ENCODE measurements at regions not wholly inside any gene's neighbourhood (a gene's known extent, or its start where the extent isn't known, plus 50 kb on each side); places are given as distances from the start of the nearest gene placed in this dataset.

DNA sequence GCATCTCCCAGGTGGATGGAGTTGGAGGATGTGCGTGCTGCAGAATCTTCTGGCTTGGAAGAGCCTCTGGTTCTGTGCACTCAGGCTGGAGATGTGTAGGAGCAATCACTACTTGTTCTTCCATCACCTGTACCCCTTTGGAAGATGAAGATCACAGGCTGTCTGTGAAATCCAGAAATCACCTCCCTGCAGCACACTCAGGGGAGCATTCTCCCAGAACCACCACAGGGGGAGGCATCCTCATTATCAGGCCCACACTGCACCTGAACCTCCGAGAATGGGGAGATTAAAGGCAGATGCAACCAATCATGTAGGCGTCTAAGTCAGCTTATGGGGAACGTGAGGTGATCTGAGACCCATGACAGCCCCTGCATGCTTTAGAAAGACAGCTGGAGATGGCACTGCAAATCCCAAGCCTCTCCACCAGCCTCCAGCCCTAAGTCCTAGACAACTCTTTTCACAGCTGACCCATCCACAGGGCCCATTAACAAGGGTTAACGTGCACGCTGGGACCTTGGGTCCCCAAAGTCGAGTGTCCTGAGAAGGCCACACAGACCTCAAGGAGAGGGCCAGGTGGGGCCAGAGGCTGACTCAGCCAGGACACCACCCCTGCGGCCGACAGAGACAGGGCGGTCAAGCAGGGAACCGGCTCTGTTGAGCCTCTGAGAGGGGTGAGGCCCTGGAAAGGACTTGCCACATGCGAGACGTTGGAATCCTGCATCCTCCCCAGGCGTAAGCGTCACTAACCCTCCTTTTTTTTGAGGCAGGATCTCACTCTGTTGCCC, 314.9 kb downstream of the EIPR1 start:
- no peak for DNase-seq (ENCODE audit: low read depth in 3 of 3)

- no peak for DNase-seq (ENCODE audit: low read depth in 3 of 3)
Measured at GRCh38 chr2:3060049-3060448, 317.6 kb downstream of the EIPR1 start.

DNA sequence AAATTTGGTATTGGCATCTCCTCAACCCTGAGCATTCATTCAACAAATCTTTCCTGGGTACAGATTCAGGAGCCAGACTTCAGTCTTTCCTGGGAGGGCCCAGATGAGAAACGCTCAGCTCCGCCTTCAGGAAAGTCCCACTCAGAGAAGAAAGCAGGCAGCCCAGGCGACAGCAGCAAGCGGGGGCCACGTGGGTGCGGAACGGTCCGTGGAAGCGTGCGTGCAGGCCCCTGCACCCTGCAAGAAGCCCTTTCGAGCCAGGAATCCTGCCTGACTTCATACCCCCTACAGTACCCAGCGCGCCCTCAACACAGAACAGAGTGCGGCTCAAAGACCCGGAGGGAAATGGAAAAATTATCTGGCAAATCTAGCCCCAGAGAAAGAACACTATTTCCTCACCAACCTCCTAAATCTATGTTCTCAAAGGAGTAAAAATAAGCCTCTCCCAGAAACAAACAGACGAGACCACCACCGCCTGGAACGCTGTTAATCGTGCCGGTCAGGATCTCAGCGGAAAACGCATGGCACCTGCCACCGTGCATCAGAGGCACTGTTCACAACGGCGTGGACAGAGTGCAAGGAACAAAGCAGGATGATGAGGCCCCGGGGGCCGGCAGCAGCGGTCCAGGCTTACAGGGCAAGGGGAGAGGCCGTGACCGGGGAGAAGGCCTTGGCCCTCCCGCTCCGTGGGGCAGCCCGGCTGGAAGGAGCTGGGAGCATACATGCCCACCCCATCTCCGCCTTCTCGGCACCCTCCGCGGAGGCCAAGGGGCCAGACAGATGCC, 318.3 kb downstream of the EIPR1 start:
- DNase-seq (ENCODE audit: low read depth in 3 of 3), result no peak

DNA sequence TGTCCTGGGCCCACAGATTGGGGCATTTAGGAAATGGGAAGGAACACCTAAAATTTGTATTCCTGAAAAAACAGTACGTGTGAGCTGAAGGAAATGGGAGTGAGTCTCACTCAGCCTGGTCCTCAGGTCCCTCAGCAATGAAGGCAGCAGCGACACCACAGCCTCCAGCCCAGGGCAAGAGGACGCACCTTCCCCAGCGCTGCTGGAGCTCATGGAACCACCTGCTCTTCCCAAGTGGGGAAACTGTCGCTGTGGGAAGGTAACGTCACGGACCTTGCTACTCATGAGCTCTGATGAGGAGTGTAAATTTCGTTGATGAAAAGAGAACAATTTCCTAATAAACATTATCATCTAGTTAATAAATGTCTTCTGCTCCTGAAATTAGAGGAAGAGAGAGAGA, 323.6 kb downstream of the EIPR1 start:
- DNase-seq (ENCODE audit: low read depth in 3 of 3), result no peak

DNA sequence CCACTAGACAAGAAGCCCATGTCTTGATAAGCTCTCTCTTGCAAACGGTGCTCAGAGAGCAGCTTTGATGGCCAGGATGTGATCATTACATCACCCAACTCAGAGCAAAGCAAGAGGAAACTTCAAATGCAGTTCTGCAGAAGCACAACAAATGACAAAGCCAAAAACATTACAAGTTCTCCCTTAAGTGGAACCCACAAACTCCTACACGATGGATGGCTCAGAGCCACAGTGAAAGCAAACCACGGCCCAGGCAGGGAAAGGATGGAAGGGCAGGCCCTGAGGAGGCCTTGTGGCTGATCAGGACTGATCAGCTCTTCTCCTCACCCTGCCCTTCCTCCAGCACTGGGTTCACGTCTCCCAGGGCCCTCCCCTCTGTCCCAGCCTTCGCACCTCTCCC, 326.4 kb downstream of the EIPR1 start:
- no peak for DNase-seq (ENCODE audit: low read depth in 3 of 3)

DNA sequence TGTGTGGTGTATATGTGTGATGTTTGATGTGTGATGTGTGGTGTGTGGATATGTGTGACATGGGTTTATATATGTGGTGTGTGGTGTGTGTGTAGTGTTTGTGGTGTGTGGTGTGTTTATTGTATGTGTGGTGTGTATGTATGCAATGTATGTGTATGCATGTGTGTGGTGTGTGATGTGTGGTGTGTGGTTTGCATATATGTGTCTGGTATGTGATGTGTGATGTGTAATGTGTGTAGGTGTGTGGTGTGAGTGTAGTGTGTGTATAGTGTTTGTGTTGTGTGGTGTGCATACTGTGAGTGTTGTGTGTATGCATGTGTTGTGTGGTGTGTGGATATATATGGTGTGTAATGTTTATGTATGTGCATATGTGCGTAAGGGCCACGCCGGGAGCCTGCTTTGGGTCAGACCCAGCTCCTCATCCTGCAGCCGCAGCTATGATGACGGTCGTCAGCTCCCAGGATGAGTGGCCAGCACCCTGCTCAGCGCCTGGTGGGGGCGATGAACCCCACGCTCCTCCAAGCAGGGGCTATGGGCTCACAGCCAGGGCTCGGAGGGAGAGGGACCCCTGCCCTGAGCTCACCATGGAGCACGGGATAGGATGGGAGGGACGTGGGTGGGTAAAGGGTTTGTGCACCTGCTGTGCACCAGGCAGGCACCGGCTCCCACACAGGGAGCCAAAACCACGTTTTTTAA, 331.3 kb downstream of the EIPR1 start:
- no peak for DNase-seq (ENCODE audit: low read depth in 3 of 3)

GRCh38 chr2:3045318-3045921, 332.2 kb downstream of the EIPR1 start:
- DNase-seq (ENCODE audit: low read depth in 3 of 3), result no peak

DNA sequence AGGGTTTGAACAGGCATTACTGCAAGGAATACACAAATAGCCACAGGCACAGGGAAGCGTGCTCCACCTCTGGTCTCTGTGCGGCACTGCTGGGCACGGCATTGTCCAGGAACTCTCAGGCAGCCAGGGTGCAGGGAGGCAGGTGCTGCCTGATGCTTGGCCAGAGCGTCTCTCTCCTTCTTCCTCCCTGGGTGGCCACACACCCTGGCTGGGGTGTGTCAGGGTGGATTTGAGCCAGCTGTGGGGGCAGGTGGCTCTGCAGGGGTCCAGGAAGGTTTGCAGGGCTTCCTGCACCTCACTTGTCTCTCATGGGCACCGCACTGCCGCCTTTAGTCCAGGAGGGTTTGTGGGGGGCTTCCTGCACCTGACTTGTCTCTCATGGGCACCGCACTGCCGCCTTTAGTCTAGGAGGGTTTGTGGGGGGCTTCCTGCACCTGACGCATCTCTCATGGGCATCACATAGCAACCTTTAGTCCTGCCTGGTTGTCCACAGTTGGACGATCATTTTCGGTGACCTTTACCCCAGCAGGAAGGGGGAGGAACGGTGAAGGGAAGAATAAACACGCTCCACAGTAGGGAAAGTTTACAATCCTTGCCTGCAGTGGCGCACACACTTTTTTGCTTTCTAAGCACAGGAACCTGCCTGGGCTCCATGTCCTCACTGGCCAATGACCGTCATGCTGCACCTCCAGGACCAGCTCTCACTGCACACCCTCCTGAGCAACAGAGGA, 332.9 kb downstream of the EIPR1 start:
- DNase-seq (ENCODE audit: low read depth in 3 of 3), result no peak

DNA sequence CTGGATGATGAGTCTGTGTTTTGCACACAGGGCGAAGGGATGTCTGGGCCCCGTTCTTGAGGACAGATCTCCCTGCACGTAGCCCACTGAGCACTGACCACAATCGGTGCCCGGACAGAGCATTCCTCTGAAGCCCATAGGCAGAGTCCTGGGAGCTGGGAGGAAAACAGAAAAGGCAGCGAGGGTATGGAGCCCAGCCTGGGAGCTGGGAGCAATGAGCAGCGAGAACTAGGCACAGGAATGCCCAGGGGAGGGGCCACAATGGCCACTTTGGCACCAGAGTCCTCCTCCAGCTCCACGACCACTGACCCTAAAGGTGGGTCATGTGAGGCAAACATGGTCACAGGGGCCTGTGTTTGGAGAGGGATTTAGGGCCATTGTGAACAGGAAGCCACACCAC, 333.9 kb downstream of the EIPR1 start:
- DNase-seq (ENCODE audit: low read depth in 3 of 3), result no peak

- DNase-seq (ENCODE audit: low read depth in 3 of 3), result no peak
Measured at GRCh38 chr2:3042601-3043585, 334.7 kb downstream of the EIPR1 start.

DNA sequence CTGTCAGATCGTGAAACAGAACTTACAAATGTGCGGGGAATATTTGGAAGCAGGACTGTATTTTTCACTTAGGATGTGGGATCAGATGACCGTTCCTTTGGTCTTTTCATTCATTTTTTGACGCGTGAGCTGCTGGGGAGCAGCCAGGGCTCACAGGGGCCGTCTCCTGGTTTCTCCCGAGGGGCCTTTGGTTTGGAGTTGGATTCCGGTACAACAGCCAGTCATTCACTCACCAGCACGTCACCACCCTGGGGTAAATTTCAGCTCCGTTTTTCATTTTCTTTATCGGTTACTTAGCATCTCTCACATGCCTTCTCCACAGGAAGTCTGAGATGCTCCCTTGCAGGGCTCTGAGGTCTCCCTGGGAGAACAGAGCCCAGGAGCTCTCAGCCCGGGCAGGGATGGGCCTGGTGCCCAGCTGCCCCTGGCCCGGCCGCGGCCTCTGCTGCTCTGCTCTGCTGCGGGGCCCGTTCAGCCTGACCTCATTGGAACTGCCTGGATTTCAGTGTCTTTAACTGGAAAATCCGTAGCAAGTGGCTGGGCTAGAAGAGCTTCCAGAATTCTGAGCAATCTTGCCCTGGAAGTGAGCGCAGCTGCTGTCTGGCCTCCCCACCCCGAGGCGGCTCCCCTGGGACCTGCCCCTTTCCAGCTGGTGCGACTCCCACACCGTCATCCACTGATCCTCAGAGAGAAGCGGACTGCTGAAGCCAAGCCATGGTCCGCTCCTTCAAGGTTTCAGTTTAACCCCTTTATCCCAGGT, 335.6 kb downstream of the EIPR1 start:
- DNase-seq (ENCODE audit: low read depth in 3 of 3), result no peak

DNA sequence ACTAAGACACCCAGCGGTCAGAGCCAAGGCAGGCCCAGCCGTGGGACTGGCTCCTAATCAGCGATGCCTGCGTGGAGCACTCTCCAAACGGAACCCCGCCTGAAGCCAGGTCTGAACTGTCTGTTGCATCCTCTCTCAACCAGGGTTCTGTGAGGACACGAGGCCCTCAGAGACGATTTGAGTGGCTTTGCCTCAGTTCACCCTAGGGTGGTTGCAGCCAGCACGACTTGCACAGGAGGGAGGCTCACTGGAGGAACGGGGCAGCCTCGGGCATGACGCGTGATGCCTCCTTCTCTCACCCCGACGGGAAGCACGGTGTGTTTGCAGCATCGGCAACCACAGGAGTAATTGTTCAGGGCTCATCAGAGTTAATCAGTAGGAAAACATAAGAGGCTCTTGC, 336.4 kb downstream of the EIPR1 start:
- no peak for DNase-seq (ENCODE audit: low read depth in 3 of 3)

GRCh38 chr2:3040496-3041140, 337.0 kb downstream of the EIPR1 start:
- no peak for DNase-seq (ENCODE audit: low read depth in 3 of 3)

- no peak for DNase-seq (ENCODE audit: low read depth in 3 of 3)
Measured at GRCh38 chr2:3040066-3040428, 337.6 kb downstream of the EIPR1 start.

GRCh38 chr2:3039188-3040065, 338.2 kb downstream of the EIPR1 start:
- no peak for DNase-seq (ENCODE audit: low read depth in 3 of 3)

DNA sequence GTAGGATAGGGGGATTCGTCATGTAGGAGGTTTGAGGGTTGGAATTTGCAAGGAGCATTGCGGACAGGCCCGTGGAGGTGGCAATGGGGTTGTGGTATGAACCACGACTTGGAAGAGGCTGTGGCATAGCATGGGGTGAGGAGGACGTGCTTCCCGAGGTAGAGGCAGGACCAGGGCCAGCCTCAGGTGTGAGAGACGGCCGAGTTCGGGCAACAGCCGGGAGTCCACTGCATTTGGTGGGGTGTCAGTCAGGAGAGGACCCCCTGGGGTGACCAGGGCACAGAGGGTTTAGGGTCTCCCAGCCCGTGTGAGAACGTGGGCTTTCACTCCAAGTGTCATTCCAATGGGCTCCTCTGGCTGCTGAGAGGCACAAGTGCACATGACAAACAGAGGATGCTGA, 339.0 kb downstream of the EIPR1 start:
- DNase-seq (ENCODE audit: low read depth in 3 of 3), result no peak

DNA sequence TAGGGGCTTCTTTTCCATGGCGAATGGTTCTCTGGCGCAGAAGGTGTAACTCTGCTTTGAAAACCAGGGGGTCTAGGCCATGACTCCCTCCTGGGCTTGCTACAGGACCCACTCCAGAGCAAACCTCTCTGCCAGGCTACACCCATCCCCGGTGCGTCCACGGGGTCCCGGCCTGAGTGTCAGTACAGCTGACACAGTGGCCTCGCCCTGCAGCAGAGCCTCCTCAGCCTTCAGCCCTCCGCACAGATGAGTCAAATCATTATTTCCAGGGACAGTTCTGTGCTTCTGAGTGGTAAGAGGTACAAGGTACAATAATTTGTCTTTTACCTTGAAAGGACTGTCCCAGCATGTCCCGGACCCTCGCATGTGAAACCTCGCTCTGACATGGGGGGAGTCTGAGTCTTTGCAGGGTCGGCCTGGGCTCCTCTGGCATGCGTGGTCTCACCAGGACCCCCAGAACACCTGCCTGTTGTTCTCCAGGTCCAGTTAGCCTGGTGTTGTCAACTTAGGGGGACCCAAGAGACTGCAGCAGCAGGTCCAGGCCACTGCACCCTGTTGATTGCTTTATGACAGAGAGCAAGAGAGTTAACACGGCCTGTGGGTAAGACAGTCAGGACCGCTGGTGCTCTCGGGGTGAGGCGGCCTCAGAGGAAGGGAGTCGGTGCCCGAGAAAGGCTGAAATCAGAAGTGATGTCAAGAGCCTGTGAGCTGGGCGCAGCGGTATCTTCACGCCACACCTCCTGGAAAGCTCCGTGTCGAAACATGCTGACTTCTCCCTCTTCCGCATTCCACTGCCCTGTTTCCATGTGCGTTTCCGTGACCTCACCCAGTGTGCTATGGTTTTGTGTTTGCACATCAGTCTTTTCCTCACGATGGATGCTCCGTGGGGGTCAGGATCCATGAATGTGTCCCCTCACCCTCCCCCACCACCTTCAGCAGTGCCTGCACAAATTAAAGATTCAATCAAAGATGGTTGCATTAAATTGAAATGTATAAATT, 340.1 kb downstream of the EIPR1 start:
- DNase-seq (ENCODE audit: low read depth in 3 of 3), result no peak
